HepG2 (cell line): ENCODE measurements at regions not wholly inside any gene's neighbourhood (a gene's known extent, or its start where the extent isn't known, plus 50 kb on each side); places are given as distances from the start of the nearest gene placed in this dataset.

Experiments
- ATAC-seq: fragments of 200-7000 bp; cut with Tn5 transposase; 3 replicates; pipeline ENCODE4 v1.9.1; 2020; ENCODE audit warnings: mild to moderate bottlenecking, moderate library complexity
- BruUV-seq: library from RNA; stranded (reverse); fragments of 400-500 nt; replicated peaks from 2 replicates; lab custom pipeline; 2021; lab: Mats Ljungman, UMichigan
- CTCF ChIA-PET: fragments of 300-600 bp; formaldehyde crosslinking; extraction: SDS; loops from one replicate; lab custom pipeline; 2021; ENCODE audit warnings: low total read pairs, inconsistent platforms, low intra/inter-chr PET ratio; lab: Yijun Ruan, JAX
- POLR2A ChIA-PET: fragments of 350-600 bp; sonication (Branson Sonifier 250); formaldehyde crosslinking; loops from one replicate; lab custom pipeline; 2020; ENCODE audit warnings: antibody characterized with exemption, inconsistent platforms; lab: Yijun Ruan, JAX
- DNase-seq: peaks from one replicate; pipeline ENCODE4 v3.0.0-alpha.2; 2015; ENCODE audit warnings: low spot score
- FAIRE-seq: peaks from 3 replicates; lab custom pipeline; 2011; peaks lifted over from hg19 to GRCh38; lab: Jason Lieb, UNC
- H2AFZ ChIP-seq: one replicate; pipeline ENCODE4 v1.6.1; 2011; ENCODE audit warnings: low read length, inconsistent platforms
- H3K27ac ChIP-seq: fragments of 300-600 bp; 3 replicates; pipeline ENCODE4 v1.8.0; 2011; ENCODE audit warnings: mixed run types, mild to moderate bottlenecking, mixed read lengths, low read length, inconsistent platforms; ENCODE audit not compliant: insufficient read depth; ENCODE audit errors: extremely low read length
- H3K27me3 ChIP-seq, 2 experiments: fragments of 200-600 bp in 1 of 2; 2 replicates in 1 of 2; 3 replicates in 1 of 2; pipeline versions ENCODE4 v1.6.0 to v1.8.0; 2011; ENCODE audit warnings: low read length in 2 of 2, mild to moderate bottlenecking in 2 of 2, moderate library complexity in 2 of 2, inconsistent platforms in 1 of 2; ENCODE audit not compliant: insufficient read depth in 2 of 2, control insufficient read depth in 1 of 2
- H3K36me3 ChIP-seq, 2 experiments: fragments of 200-600 bp in 1 of 2; replicated peaks in 1 of 2; 2 replicates in 1 of 2; 3 replicates in 1 of 2; pipeline versions ENCODE4 v1.5.1 to v1.8.0; 2011; ENCODE audit warnings: low read length in 2 of 2, inconsistent platforms in 1 of 2; ENCODE audit not compliant: insufficient read depth in 2 of 2, control insufficient read depth in 1 of 2
- H3K4me1 ChIP-seq: 2 replicates; pipeline ENCODE4 v1.5.1; 2012; ENCODE audit warnings: low read length, inconsistent platforms; ENCODE audit not compliant: insufficient read depth
- H3K4me2 ChIP-seq: 2 replicates; pipeline ENCODE4 v1.6.0; 2011; ENCODE audit warnings: low read depth, low read length, inconsistent platforms
- H3K4me3 ChIP-seq, 3 experiments: fragments of 200-600 bp in 1 of 3; sonication (generic), shearing (Covaris generic) in 1 of 3; replicated peaks in 1 of 3; 2 replicates each; pipeline ENCODE4 v1.5.1; 2011 to 2016; ENCODE audit warnings: low read length in 3 of 3, inconsistent platforms in 2 of 3, low read depth in 2 of 3, mild to moderate bottlenecking in 2 of 3, control low read depth in 1 of 3, mixed read lengths in 1 of 3; ENCODE audit not compliant: insufficient read depth in 1 of 3
- H3K79me2 ChIP-seq: one replicate; pipeline ENCODE4 v1.6.1; 2011; ENCODE audit warnings: low read length, inconsistent platforms; ENCODE audit not compliant: insufficient read depth
- H3K9ac ChIP-seq: 2 replicates; pipeline ENCODE4 v1.6.0; 2011; ENCODE audit warnings: mild to moderate bottlenecking, low read depth, low read length, inconsistent platforms; ENCODE audit not compliant: insufficient read depth
- H3K9me3 ChIP-seq: 2 replicates; pipeline ENCODE4 v1.5.1; 2012; ENCODE audit warnings: mild to moderate bottlenecking, low read length
- H4K20me1 ChIP-seq: 2 replicates; pipeline ENCODE4 v1.6.0; 2011; ENCODE audit warnings: inconsistent platforms, mild to moderate bottlenecking, low read length, moderate library complexity; ENCODE audit not compliant: insufficient read depth
- CAMTA2 ChIP-seq: sonication (generic); formaldehyde crosslinking; IDR thresholded peaks from 2 replicates; pipeline ENCODE4 v1.4.0; 2020; ENCODE audit warnings: mild to moderate bottlenecking, missing genetic modification reagents, borderline replicate concordance
- CCDC6 ChIP-seq: sonication (generic); formaldehyde crosslinking; IDR thresholded peaks from 2 replicates; pipeline ENCODE4 v1.8.1; 2022; ENCODE audit warnings: mild to moderate bottlenecking, missing genetic modification reagents, moderate library complexity
- HIC2 ChIP-seq: sonication (generic); formaldehyde crosslinking; IDR thresholded peaks from 2 replicates; pipeline ENCODE4 v1.9.0; 2022; ENCODE audit warnings: low read depth, missing genetic modification reagents
- ZBTB25 ChIP-seq: IDR thresholded peaks from 2 replicates; pipeline ENCODE4 v1.6.1; 2018; ENCODE audit warnings: missing genetic modification reagents
- ZBTB42 ChIP-seq: sonication (generic); formaldehyde crosslinking; IDR thresholded peaks from 2 replicates; pipeline ENCODE4 v1.5.0; 2020; ENCODE audit warnings: mild to moderate bottlenecking, missing genetic modification reagents
- ZNF749 ChIP-seq: sonication (generic); formaldehyde crosslinking; IDR thresholded peaks from 2 replicates; pipeline ENCODE4 v1.8.0; 2022; ENCODE audit warnings: mild to moderate bottlenecking, missing genetic modification reagents, moderate library complexity, borderline replicate concordance
- WGBS: methylation state at CpG from one replicate; pipeline ENCODE4 v1.1.6; 2017; ENCODE audit warnings: low lambda C conversion rate; 5-methylcytosine and 5-hydroxymethylcytosine counted together
- in situ Hi-C: cut with HindIII; loops from 2 replicates; pipeline ENCODE4 v1.10.0; 2017; ENCODE audit warnings: low pct_unique_long_range_greater_than_20kb; ENCODE audit not compliant: extremely low pct_ligation_motif_present
- intact Hi-C: fragments of 100-400 bp; cut with micrococcal nuclease; formaldehyde crosslinking; loops from one replicate; pipeline ENCODE4 v1.10.0; 2022; ENCODE audit not compliant: unreplicated experiment

- TF ChIP-seq ZBTB25 (CRISPR knock-in tag): no peak
Measured at GRCh38 chr3:190194506-190194905, 73.8 kb upstream of the P3H2 start (continued).

GRCh38 chr3:190193210-190193609 is 72.5 kb upstream of the P3H2 start:
- FAIRE-seq (no peak), DNase-seq (no peak), ATAC-seq (no peak)
- BruUV-seq: no TSS peak
- no peaks in the 10 kb centered on the region for H3K27me3 ChIP-seq
- H3K4me1 ChIP-seq: no peaks in the 10 kb centered on the region
- no peak for TF ChIP-seq ZBTB42 (CRISPR knock-in tag)
- no peak for TF ChIP-seq HIC2 (CRISPR knock-in tag)
- no peak for TF ChIP-seq ZNF749 (CRISPR knock-in tag)
- TF ChIP-seq CCDC6: no peak
- TF ChIP-seq CAMTA2 (CRISPR knock-in tag): no peak
- in situ Hi-C loops: no loop called here
- no peaks in the 10 kb centered on the region for H3K36me3 ChIP-seq
- no peak overlapping the region for H3K4me3 ChIP-seq
- no peak overlapping the region for H3K9ac ChIP-seq
- CTCF ChIA-PET: no interaction called here
- H3K4me2 ChIP-seq: no peak overlapping the region
- no peaks in the 10 kb centered on the region for H4K20me1 ChIP-seq
- POLR2A ChIA-PET: no interaction called here
- intact Hi-C loops: loop anchor here (10.0 kb wide), 1 partner anchor 68 kb away; the partner anchor contains the start of gene P3H2
- H3K79me2 ChIP-seq: no peaks in the 10 kb centered on the region
- no peak overlapping the region for H3K27ac ChIP-seq
- no peaks in the 10 kb centered on the region for H3K9me3 ChIP-seq
- WGBS: 3% methylated on average over 4 of the region's 4 CpGs
- H2AFZ ChIP-seq: no peak overlapping the region
